SKM-1 treated with dmso at 0.1 percent for 144 hours (cell line): ENCODE measurements at regions not wholly inside any gene's neighbourhood (a gene's known extent, or its start where the extent isn't known, plus 50 kb on each side); places are given as distances from the start of the nearest gene placed in this dataset.
"Not testable (repeated sequence)": the region's sequence is repeated elsewhere in the genome, so short reads cannot be mapped to it uniquely, and the experiment has no call there.

Experiments used
- DNase-seq: peaks from one replicate; lab custom pipeline; 2025; ENCODE audit not compliant: unreplicated experiment; lab: John Stamatoyannopoulos, UW

DNA sequence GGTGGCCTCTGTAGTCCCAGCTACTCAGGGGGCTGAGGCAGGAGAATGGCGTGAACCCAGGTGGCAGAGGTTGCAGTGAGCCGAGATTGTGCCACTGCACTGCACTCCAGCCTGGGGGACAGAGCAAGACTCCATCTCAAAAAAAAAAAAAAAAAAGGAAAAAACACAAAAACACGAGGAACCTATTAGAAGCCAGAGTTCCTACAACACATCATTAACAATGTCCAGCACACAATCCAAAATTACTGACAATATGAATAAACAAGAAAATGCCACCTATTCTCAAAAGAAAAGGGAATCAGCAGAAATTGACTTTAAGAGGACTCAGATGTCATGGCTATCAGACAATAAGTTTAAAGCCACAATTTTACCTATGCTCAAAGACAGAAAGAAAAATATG lies 57.3 kb upstream of the HS3ST3A1 start:
- not testable (repeated sequence) for DNase-seq

DNA sequence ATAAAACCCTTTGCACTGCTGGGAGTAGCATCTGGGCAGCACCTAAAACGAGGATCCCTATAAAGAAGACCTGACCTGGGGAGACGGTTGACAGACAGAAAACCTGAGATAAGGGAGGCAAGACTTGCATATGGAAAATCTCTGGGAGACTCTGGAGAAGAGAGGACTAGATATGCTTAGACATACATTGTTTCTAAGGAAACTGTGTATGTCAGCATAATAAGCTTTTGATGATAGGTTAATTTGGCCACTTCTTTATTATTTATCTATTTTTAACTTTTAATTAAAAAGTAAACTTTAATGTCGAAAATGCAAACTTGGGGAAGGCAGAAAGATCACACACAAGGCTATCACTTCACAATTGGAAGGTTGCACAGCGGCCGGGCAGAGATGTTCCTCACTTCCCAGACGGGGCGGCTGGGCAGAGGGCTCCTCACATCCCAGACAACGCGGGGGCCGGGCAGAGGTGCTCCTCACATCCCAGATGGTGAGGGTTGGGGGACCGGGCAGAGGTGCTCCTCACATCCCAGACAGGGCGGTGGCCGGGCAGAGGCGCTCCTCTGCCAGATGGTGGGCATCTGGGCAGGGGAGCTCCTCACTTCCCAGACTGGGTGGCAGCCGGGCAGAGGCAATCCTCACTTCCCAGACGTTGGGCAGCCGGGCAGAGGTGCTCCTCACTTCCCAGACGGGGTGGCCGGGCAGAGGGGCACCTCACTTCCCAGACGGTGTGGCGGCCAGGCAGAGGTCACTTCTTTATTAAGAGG lies 64.3 kb upstream of the HS3ST3A1 start:
- DNase-seq: no peak

DNA sequence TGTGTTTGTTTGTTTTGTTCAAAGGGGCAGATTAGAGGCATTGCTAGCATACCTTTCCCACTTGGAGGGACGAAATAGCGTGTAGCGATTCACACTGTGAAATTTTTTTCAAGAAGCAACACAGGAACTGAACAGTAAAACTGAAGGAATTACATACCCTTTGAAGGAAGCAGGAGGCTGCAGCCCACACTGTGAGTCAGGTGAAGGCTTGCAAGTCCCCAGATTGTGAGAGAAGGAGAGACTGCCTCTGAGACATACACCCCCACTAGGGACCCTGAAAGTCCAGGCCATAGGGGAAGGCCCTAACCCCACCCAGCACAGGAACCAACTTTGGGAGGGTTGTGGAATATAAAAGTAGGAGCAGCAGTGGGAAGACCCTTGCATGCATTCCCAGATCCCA lies 69.6 kb upstream of the HS3ST3A1 start:
- DNase-seq: no peak

DNA sequence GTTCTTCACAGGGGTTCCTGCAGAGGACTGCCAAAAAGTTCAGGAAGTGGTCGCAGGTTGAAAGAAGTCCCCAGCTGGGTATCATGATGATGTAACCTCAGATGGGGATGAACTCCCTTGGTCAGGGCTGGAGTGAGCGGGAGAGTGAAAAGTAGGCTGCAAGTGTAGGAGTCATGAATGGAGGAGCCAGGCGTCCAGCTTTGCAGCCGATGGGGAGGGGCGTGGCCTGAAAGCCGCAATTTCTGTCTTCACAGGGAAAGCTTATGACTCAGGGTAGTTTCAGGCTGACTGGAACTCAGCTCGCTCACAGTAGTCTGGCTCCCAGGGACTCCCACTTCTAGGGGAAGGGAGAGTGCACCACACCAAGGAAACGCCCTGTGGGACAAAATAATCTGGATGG lies 70.0 kb upstream of the HS3ST3A1 start:
- DNase-seq: no peak

DNA sequence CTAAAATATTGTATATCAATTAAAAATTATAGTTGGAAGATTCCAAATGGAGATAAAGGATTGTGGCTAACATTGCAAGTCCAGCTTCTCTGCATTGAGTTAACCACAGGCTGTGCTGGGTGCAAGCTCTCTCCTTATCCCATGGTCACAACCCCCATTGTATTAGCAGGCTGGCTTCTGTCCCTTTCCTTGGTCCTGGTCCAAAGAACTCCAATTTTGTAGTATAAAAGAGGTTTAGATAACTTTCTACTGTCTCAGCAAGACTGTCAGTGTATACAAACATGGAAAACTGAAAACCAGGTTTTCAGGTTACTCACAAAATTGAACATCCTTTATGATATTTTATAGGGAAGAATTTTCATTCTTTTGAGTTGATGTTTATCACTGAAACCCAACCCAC lies 76.6 kb upstream of the HS3ST3A1 start:
- DNase-seq: no peak

DNA sequence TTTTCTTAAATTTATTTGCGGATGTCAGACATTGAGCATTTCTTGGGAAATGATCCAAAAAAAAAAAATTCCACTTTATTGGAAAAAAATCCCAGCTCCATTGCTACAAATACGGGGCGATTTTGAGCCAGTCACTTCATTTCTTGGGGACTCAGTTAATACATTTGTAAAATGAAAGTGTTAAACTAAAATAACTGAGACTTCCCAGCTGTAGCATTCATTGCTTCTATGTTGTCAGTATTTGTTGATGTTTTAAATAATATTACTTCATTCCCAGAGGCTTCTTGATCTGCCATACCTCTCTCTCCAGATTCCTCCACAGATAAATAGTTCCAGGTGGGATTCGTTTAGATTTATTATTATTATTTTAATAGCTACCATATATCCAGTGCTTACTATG lies 77.1 kb upstream of the HS3ST3A1 start:
- DNase-seq: no peak

DNA sequence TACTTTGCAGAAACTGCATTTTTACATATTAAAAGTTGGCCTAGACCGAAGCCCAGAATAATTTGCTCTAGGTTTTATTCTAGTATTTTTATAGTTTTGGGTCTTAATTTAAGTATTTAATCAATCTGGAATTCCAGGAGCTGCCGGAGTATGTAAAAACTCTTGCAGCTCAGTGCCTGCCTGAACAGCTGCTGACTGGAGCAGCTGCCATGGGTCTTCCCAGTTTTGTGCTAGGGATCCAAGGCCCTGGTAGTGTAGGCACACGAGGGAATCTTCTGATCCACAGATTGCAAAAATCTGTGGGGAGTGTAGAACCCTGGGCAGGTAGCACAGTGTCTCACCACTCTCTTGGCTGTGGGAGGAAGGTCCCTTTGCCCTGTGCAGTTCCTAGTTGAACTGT lies 87.0 kb upstream of the HS3ST3A1 start:
- no peak for DNase-seq

DNA sequence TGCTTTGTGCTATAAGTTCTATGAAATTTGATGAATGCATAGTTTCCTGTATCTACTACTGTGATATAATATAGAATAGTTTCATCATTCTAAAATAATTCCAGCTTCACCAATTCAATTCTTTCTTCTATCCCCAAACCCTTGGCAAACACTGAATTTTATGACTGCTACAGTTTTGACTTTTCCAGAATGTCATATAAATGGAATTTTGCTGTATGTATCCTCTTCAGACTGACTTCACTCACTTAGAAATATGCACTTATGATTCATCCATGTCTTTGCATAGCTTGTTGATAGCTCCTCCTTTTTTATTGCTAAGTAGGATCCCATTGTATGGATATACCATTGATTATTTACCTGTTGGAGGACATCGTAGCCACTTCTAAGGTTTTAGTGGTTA lies 89.1 kb upstream of the HS3ST3A1 start:
- DNase-seq: no peak

DNA sequence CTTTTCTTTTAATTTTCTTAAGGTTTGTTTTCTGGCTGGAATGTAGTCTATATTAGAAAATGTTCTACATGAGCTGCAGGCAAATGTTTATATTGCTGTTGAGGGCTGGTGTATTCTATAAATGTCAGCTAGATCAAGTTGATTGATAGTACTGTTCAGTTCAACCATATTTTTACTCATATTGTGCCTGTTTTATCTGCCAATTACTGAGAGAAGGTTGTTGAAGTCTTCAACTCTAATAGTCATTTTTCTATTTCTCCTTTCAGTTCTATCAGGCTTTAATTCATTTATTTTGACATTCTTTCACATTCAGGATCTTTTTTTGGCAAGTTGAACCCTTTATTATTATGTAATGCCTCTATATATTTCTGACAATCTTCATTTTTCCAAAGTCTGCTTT lies 93.2 kb upstream of the HS3ST3A1 start:
- DNase-seq: no peak

DNA sequence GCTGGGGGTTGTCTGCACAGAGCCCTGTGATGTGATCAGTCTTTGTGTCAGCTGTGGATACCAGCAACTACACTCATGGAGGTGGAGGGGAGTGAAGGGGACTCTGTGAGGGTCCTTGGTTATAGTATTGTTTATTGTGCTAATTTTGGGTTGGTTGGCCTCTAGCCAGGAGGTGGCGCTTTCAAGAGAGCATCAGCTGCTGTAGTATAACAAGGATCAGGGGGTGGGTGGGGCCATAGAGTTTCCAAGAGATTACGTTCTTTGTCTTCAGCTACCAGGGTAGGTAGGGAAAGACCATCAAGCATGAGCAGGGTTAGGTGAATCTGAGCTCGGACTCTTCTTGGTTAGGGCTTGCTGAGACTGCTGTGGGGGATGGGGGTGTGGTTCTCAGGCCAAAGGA lies 97.1 kb upstream of the HS3ST3A1 start:
- DNase-seq: no peak

DNA sequence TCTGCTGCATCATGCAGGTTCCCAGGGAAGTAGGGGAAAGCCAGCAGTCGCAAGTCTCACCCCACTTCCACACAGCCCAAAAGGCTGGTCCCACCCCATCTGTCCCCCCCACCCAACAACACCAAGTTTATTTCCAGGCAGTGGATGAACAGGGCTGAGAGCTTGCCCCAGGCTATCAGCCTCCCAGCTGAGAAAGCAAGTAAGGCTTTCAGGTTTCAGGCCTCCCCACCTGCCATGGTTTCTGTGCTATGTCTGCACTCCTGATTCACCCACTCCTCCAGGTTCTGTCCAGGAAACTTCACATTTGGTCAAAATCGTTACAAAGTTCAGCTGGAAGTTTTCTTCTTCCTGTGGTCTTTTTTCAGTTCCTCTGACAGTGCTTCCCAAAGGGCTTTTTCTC lies 97.5 kb upstream of the HS3ST3A1 start:
- no peak for DNase-seq

DNA sequence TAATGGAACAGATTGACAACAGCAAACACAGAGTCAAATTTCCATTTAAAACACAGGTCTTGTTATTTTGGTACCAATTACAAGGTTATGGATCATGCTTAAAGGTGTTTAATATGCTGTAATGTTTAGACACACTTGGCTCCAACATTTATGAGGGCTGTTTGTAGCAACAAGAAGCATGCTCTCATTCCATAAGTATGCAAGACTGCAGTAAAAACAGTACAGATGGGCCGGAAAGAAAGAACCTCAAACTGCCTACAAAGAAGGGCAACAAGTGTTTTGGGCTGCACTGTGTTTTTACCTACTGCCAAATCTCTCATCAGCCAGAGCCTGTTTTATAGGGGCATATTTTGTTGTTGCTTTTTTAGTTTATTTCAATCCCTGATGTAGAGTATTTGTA lies 100.5 kb upstream of the HS3ST3A1 start:
- DNase-seq: no peak

DNA sequence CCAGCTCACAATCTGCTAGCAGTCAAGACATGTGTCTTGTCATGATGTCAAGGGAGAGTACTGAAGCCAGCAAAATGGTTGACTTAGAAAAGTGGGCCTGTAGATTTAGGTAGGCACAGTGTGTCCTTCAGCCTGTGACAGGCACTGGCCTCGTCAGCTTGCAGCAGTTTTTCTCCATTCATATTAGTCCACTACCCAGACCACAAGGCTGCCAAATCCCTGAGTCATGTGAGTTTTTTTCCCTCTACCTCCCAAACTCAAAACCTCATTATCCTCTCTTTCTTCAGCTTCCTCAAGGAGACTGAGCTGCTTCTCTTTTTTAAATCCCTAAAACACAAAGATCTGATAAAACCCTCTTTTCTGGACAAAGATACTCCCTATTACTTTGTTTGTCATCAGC lies 102.6 kb upstream of the HS3ST3A1 start:
- no peak for DNase-seq

DNA sequence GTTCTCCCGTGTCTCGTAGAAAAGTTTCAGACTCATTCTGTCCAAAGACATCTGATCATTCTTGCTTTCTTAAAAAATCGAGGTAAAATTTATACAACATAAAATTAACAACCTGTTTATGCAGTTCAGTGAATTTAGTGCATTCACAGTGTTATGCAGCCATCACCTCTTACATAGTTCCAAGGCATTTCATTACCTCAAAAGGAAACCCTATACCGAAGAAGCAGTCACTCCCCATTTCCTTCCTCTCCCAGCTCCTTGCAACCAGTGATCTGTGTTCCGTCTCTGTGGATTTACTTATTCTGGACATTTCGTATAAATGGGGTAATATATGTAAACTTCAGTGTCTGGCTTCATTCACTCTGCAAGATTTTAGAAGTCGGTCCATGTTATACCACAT lies 103.5 kb upstream of the HS3ST3A1 start:
- no peak for DNase-seq

DNA sequence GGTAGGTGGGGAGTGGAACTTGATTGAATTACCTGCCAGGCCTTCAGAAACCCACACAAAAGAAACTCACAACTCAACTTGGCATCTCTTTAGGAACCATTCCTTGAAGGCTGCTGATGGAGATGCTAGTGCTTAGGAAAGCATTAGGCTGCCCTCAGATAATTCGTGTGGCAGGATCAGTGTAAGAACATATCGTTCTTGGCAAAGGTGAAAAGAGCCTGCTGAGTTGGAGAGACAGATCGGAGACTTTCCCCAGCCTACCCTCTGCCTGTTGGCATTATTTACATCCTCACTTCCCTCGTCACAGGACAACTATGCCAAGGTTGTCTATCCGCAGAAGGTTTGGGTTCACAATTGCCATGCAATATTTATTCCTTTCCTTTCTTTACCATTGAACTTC lies 120.0 kb upstream of the HS3ST3A1 start:
- no peak for DNase-seq

DNA sequence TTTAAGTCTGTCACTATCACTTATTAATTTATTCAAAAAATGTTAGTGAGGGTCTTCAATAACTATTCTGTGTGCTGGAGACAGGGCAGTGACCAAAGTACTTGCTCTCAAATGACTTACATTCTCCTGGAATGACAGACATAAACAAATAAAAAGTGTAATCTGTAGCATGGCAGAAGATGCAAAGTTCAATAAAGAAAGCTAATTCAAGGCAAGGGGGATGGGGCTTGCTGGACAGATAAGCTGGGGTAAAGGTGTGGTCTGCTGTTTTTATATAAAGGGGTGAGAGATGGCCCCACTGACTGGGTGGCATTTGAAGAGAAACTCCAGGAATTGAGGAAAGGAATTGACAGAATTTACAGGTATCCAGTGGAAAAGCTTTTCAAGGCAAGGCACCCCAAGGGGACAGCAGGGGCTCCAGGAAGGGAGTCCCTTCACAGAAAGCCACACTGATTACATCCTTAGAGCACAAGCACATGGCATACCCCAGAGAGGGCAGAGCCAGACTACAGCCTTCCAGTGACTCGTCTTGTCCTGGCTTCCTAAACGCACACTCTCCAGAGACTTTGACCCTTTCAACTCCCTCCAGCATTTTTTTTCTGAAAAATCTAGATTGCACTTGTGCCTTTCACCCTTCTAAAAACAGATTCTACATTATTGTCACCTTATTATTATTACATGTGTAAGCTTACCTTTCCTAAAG lies 123.7 kb upstream of the HS3ST3A1 start:
- DNase-seq: no peak

DNA sequence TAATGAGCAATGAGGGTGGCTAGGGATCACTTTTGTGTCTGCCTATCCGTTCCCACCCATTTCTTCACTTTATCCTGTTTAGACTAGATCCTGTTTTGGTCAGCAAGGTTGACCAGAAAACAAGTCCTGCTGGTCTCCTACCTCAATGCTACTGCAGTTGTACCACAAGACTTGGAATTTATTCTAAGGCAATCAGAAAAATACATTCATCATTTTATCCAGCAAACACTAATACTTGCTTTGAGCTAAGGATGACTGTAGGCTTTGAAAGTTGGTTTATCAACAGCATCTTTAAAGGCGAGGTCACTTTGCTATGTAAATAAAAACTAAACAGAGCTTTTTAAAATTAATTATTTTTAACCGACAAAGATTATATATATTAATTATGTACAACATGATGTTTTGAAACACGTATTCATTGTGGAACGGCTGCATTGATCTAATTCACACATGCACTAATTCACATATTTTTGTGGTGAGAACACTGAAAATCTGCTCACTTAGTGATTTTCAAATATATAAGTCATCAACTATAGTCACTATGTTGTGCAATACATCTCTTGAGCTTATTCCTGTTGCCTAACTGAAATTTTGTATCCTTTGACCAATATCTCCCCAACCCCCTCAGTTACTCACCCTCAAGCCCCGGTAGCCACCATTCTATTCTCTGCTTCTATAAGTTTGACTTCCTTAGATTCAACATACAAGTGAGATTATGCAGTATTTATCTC lies 125.9 kb upstream of the HS3ST3A1 start:
- no peak for DNase-seq

DNA sequence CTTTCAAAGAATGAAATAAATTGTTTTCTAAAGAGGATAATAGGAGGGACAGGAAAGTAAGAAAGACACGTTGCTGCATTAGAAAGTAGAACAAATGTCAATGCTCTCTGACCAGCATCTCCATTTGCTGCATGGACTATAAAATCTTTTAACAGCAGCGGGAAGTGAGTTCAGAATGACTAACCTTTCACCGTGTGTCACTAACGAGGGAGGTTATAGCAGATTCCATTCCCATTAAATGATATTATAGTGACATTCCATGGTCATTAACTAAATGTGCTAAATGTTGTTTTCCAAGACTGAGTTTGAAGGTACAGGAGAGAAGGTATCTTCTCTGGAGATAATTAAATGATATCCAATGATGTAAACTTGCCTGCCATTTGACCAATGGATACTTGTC lies 127.1 kb upstream of the HS3ST3A1 start:
- DNase-seq: no peak

DNA sequence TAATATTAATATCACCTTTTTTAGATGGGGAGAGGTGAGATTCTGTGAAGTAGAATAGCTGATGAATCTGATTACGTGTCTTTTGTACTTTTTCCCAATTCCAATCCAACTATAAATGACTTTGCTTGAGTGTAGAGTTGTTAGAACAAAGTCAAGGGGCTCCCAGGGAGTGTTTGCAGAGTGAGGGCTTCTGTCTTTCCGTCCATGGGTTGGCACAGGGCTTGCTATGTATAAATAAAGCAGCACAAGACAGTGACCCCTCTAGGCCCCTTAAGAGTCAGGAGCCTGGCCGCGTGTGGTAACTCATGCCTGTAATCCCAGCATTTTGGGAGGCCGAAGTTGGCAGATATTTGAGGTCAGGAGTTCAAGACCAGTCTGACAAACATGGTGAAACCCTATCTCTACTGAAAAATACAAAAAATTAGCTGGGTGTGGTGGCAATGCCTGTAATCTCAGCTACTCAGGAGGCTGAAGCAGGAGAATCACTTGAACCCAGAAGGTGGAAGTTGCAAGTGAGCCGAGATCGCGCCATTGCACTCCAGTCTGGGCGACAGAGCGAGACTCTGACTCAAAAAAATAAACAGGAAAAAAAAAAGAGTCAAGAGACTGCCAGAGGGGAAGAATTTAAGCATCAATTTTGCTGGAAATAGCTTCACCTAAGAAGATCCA lies 127.9 kb upstream of the HS3ST3A1 start:
- DNase-seq: no peak

DNA sequence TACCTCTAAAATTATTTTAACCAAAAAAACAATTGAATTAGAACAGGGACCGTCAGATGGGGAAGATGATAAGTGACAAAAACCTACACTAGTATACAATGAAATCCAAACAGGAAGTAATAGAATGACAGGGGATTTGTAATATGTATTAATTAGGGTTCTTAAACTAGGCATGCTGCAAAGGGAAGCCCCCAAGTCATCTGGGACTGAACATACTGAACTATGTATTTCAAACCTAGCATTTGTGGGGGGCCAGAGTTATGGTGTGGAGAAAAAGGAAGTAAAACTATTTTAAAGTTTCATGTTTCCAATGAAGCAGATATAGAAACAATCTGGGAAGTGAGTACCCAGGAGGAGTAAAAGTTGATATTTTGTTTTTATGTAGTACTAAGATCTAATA lies 133.2 kb upstream of the HS3ST3A1 start:
- DNase-seq: no peak

DNA sequence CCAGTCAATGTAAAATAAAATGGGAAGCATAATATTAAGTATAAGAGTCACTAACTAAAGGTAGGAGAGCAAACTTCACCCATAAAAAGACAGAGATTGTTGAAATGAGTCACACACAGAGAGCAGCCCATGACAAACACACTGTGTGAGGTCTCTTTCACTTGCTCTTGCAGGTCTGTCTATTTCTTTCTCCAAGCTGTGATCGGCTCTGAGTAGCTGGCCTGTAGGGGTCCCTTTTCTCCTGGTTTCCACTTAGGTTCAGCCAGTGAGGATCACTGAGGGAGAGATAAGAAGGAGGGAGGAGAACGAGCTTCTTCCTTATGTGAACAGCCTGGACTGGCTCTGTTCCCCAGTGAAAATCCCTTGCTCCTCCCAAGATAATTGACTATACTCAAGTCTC lies 133.7 kb upstream of the HS3ST3A1 start:
- no peak for DNase-seq

DNA sequence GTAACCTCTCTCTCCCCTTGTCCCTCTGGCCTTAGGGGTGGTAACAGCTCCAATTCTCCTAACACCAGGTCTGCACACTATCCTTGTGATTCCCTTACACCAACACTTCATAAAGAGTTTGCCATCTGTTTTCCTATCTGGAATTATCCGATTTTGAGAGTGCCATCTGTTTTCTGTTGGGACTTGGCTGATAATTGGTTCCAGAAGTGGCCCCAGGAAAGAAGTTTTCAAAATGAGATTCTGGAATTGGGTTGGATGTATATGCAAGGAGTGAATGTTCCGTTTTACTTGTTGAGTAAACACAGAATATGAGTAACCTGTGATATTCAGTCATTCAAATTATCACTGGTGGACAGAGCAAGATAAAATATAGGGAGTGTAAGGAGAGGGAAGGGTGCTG lies 134.1 kb upstream of the HS3ST3A1 start:
- DNase-seq: no peak
